ENCODE measurements at regions not wholly inside any gene's neighbourhood (a gene's known extent, or its start where the extent isn't known, plus 50 kb on each side); places are given as distances from the start of the nearest gene placed in this dataset.

DNA sequence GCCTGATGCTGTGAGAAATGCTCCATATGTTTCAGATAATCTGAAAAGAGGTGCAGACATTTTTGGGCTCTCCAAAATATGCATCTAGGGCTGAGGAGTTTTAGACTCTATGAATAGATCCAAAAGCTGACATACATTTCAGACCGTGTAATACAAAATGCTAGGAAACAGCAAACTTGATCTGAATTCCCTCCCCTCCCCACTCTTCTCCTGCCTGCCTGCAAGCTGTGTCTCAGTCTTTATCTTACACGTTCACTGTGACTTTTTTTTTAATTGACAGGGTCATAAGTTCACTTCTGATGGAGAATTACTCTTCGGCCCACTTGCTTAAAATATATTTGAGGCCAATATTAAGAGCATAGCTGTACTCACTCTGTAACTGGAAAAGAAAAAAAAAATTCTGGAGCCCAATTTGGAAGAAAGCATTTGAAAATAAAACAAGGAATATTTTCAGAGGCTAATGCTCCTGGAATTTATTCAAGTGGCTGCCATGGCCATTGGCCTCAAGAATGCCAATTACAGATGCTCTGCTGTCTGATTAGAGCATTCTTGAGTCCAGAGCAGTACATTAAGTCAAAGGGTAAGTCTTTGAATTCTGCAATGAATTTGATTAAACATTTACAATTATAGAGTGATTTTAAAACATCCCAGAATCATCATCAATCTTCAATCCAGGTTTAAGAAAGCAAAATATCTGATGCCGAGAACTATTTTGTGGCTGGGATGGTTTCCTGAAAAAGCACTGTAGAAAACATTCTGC lies 146.2 kb upstream of the SEMA6D start:
- Histone ChIP-seq H3K4me1 (ENCODE audit: control insufficient read depth, insufficient read depth, low read length) (peaks cover 6% of the 10 kb centered on the region), H3K9me3 (ENCODE audit: control insufficient read depth, low read length) (no peaks in the 10 kb centered on the region), H3K9ac (ENCODE audit: extremely low read depth, low read length, poor library complexity, severe bottlenecking) (no peak overlapping the region), H3K36me3 (ENCODE audit: control insufficient read depth, insufficient read depth, low read length) (no peaks in the 10 kb centered on the region), H3K27ac (ENCODE audit: low read depth, low read length) (no peak overlapping the region), H3K27me3 (ENCODE audit: control insufficient read depth, insufficient read depth, low read length, poor library complexity, severe bottlenecking) (no peaks in the 10 kb centered on the region), H3K4me3 (ENCODE audit: low read length) (no peak overlapping the region)
- Mint-ChIP-seq H3K4me3 (no peak overlapping the region), H3K27me3 (ENCODE audit: insufficient read depth) (no peaks in the 10 kb centered on the region), H3K4me1 (peaks cover 14% of the 10 kb centered on the region), H3K9me3 (no peaks in the 10 kb centered on the region), H3K36me3 (ENCODE audit: low read depth) (no peaks in the 10 kb centered on the region), H3K27ac (no peak overlapping the region)
- DNase-seq: no peak
- TF ChIP-seq CTCF (conservative IDR thresholded peaks at IDR 0.05): no peak
- 78 to 81% methylated on average over 3 to 4 of the region's 4 CpGs for WGBS, 2 experiments (ENCODE audit: insufficient coverage in 1 of 2, insufficient read length in 1 of 2)

GRCh38 chr15:47573673-47574072 lies 143.6 kb upstream of the SEMA6D start:
- no peaks in the 10 kb centered on the region for H3K9me3 ChIP-seq (ENCODE audit: control insufficient read depth, low read length)
- Mint-ChIP-seq H3K4me3 (no peak overlapping the region), H3K4me1 (peaks cover 14% of the 10 kb centered on the region), H3K36me3 (ENCODE audit: low read depth) (no peaks in the 10 kb centered on the region), H3K9me3 (no peaks in the 10 kb centered on the region), H3K27me3 (ENCODE audit: insufficient read depth) (no peaks in the 10 kb centered on the region), H3K27ac (no peak overlapping the region)
- no peak overlapping the region for H3K9ac ChIP-seq (ENCODE audit: extremely low read depth, low read length, poor library complexity, severe bottlenecking)
- no peaks in the 10 kb centered on the region for H3K36me3 ChIP-seq (ENCODE audit: control insufficient read depth, insufficient read depth, low read length)
- no peak overlapping the region for H3K4me3 ChIP-seq (ENCODE audit: low read length)
- peaks cover 6% of the 10 kb centered on the region for H3K4me1 ChIP-seq (ENCODE audit: control insufficient read depth, insufficient read depth, low read length)
- DNase-seq: no peak
- no peaks in the 10 kb centered on the region for H3K27me3 ChIP-seq (ENCODE audit: control insufficient read depth, insufficient read depth, low read length, poor library complexity, severe bottlenecking)
- no peak for TF ChIP-seq CTCF (conservative IDR thresholded peaks at IDR 0.05)
- no peak overlapping the region for H3K27ac ChIP-seq (ENCODE audit: low read depth, low read length)

GRCh38 chr15:47577000-47577399 lies 140.3 kb upstream of the SEMA6D start:
- no peak for TF ChIP-seq CTCF (conservative IDR thresholded peaks at IDR 0.05)
- Histone ChIP-seq H3K27ac (ENCODE audit: low read depth, low read length) (no peak overlapping the region), H3K4me3 (ENCODE audit: low read length) (no peak overlapping the region), H3K9ac (ENCODE audit: extremely low read depth, low read length, poor library complexity, severe bottlenecking) (no peak overlapping the region), H3K36me3 (ENCODE audit: control insufficient read depth, insufficient read depth, low read length) (no peaks in the 10 kb centered on the region), H3K4me1 (ENCODE audit: control insufficient read depth, insufficient read depth, low read length) (peaks cover 3% of the 10 kb centered on the region), H3K9me3 (ENCODE audit: control insufficient read depth, low read length) (no peaks in the 10 kb centered on the region), H3K27me3 (ENCODE audit: control insufficient read depth, insufficient read depth, low read length, poor library complexity, severe bottlenecking) (no peaks in the 10 kb centered on the region)
- Mint-ChIP-seq H3K4me1 (peaks cover 7% of the 10 kb centered on the region), H3K4me3 (no peak overlapping the region), H3K27me3 (ENCODE audit: insufficient read depth) (no peaks in the 10 kb centered on the region), H3K9me3 (no peaks in the 10 kb centered on the region), H3K27ac (no peak overlapping the region), H3K36me3 (ENCODE audit: low read depth) (no peaks in the 10 kb centered on the region)
- DNase-seq: no peak
